H1 (cell line): ENCODE measurements at regions not wholly inside any gene's neighbourhood (a gene's known extent, or its start where the extent isn't known, plus 50 kb on each side); places are given as distances from the start of the nearest gene placed in this dataset.

ENCODE experiments used
- CTCF ChIA-PET: fragments of 300-600 bp; sonication (Branson Sonifier 250); formaldehyde crosslinking; loops from one replicate; lab custom pipeline; 2021; ENCODE audit not compliant: partially characterized antibody; lab: Charles Lee
- POLR2A ChIA-PET: fragments of 300-600 bp; sonication (Branson Sonifier 250); formaldehyde crosslinking; loops from one replicate; lab custom pipeline; 2021; ENCODE audit warnings: inconsistent platforms; ENCODE audit not compliant: partially characterized antibody; lab: Charles Lee
- DNase-seq, 2 experiments: peaks; one replicate each; pipeline versions ENCODE4 v3.0.0 to v3.0.0-alpha.2; 2010 to 2022; ENCODE audit warnings: low spot score in 2 of 2, low read depth in 1 of 2, mixed read lengths in 1 of 2
- FAIRE-seq: peaks from 2 replicates; lab custom pipeline; 2011; peaks lifted over from hg19 to GRCh38; lab: Jason Lieb, UNC
- H2AFZ ChIP-seq: 2 replicates; pipeline ENCODE4 v1.8.1; 2012; ENCODE audit warnings: low read length, inconsistent platforms
- H2AK5ac ChIP-seq: 2 replicates; pipeline ENCODE4 v1.6.1; 2013; ENCODE audit warnings: low read depth, low read length
- H2BK120ac ChIP-seq: replicated peaks from 2 replicates; pipeline ENCODE3; 2013; ENCODE audit warnings: low read depth, low read length, inconsistent platforms
- H2BK12ac ChIP-seq: 2 replicates; pipeline ENCODE4 v1.6.1; 2013; ENCODE audit warnings: low read depth, low read length
- H2BK15ac ChIP-seq: 2 replicates; pipeline ENCODE4 v1.6.1; 2013; ENCODE audit warnings: low read length
- H2BK20ac ChIP-seq: 2 replicates; pipeline ENCODE4 v1.6.1; 2013; ENCODE audit warnings: low read length
- H2BK5ac ChIP-seq: 2 replicates; pipeline ENCODE4 v1.6.1; 2013; ENCODE audit warnings: low read depth, low read length
- H3K14ac ChIP-seq: 2 replicates; pipeline ENCODE4 v1.6.1; 2013; ENCODE audit warnings: inconsistent platforms; ENCODE audit not compliant: insufficient read length
- H3K18ac ChIP-seq: 2 replicates; pipeline ENCODE4 v1.6.1; 2013; ENCODE audit warnings: low read length; ENCODE audit errors: extremely low read depth
- H3K23ac ChIP-seq: 2 replicates; pipeline ENCODE4 v1.6.1; 2013; ENCODE audit warnings: inconsistent platforms; ENCODE audit not compliant: insufficient read length
- H3K23me2 ChIP-seq: 2 replicates; pipeline ENCODE4 v1.6.1; 2013; ENCODE audit warnings: low read depth, low read length
- H3K27ac ChIP-seq: 2 replicates; pipeline ENCODE4 v1.6.1; 2011; ENCODE audit warnings: low read depth, low read length, inconsistent platforms
- H3K27me3 ChIP-seq, 4 experiments: replicated peaks in 1 of 4; 1 replicate in 1 of 4; 2 replicates in 3 of 4; pipeline versions ENCODE4 v1.6.1 to v1.8.1; 2011 to 2013; ENCODE audit warnings: low read length in 3 of 4, mild to moderate bottlenecking in 3 of 4, inconsistent platforms in 2 of 4, mixed read lengths in 2 of 4, moderate library complexity in 1 of 4; ENCODE audit not compliant: control insufficient read depth in 3 of 4, insufficient read depth in 3 of 4; ENCODE audit errors: extremely low read depth in 1 of 4
- H3K36me3 ChIP-seq, 4 experiments: 2 replicates each; pipeline versions ENCODE4 v1.6.1 to v1.8.1; 2011 to 2013; ENCODE audit warnings: mild to moderate bottlenecking in 4 of 4, low read length in 3 of 4, moderate library complexity in 2 of 4, control low read depth in 1 of 4, inconsistent platforms in 1 of 4; ENCODE audit not compliant: insufficient read depth in 4 of 4, control insufficient read depth in 2 of 4
- H3K4ac ChIP-seq: replicated peaks from 2 replicates; pipeline ENCODE3; 2013; ENCODE audit warnings: low read length, low read depth, mixed read lengths, inconsistent platforms; ENCODE audit not compliant: insufficient read length
- H3K4me1 ChIP-seq, 4 experiments: replicated peaks in 1 of 4; 1 replicate in 1 of 4; 2 replicates in 3 of 4; pipeline versions ENCODE4 v1.6.1 to v1.8.1; 2011 to 2013; ENCODE audit warnings: low read length in 3 of 4, inconsistent platforms in 2 of 4, mixed read lengths in 1 of 4; ENCODE audit not compliant: insufficient read depth in 4 of 4, control insufficient read depth in 3 of 4
- H3K4me2 ChIP-seq, 2 experiments: 2 replicates each; pipeline versions ENCODE4 v1.6.1 to v1.8.1; 2011 to 2013; ENCODE audit warnings: low read depth in 2 of 2, low read length in 2 of 2, control low read depth in 1 of 2, inconsistent platforms in 1 of 2, mild to moderate bottlenecking in 1 of 2; ENCODE audit not compliant: insufficient read depth in 1 of 2
- H3K4me3 ChIP-seq, 4 experiments: fragments of 200-600, 300-600 bp in 1 of 4; sonication (generic), shearing (Covaris generic), sonication (Bioruptor Twin) in 1 of 4; 2 replicates each; pipeline versions ENCODE4 v1.5.1 to v1.8.1; 2011 to 2016; ENCODE audit warnings: low read length in 4 of 4, low read depth in 3 of 4, control low read depth in 2 of 4, inconsistent platforms in 2 of 4, mild to moderate bottlenecking in 2 of 4, mixed read lengths in 1 of 4, moderate library complexity in 1 of 4; ENCODE audit not compliant: insufficient read depth in 2 of 4; ENCODE audit errors: extremely low read depth in 1 of 4
- H3K56ac ChIP-seq: replicated peaks from 2 replicates; pipeline ENCODE3; 2013; ENCODE audit warnings: low read depth, mild to moderate bottlenecking, mixed read lengths, low read length, inconsistent platforms; ENCODE audit not compliant: insufficient read length
- H3K79me1 ChIP-seq: 2 replicates; pipeline ENCODE4 v1.6.1; 2013; ENCODE audit warnings: low read depth, low read length, control low read depth
- H3K79me2 ChIP-seq, 2 experiments: 2 replicates each; pipeline versions ENCODE4 v1.6.1 to v1.8.1; 2012 to 2013; ENCODE audit warnings: low read length in 2 of 2, mild to moderate bottlenecking in 2 of 2, inconsistent platforms in 1 of 2; ENCODE audit not compliant: insufficient read depth in 2 of 2, control insufficient read depth in 1 of 2
- H3K9ac ChIP-seq, 4 experiments: replicated peaks in 1 of 4; 1 replicate in 1 of 4; 2 replicates in 3 of 4; pipeline versions ENCODE4 v1.6.1 to v1.8.1; 2011 to 2013; ENCODE audit warnings: low read depth in 3 of 4, low read length in 3 of 4, control low read depth in 2 of 4, mild to moderate bottlenecking in 2 of 4, moderate library complexity in 2 of 4, inconsistent platforms in 1 of 4; ENCODE audit errors: extremely low read depth in 1 of 4
- H3K9me3 ChIP-seq, 2 experiments: 2 replicates each; pipeline versions ENCODE4 v1.6.1 to v1.8.1; 2012 to 2013; ENCODE audit warnings: mild to moderate bottlenecking in 2 of 2, moderate library complexity in 2 of 2, control low read depth in 1 of 2, inconsistent platforms in 1 of 2, low read depth in 1 of 2, low read length in 1 of 2, mixed read lengths in 1 of 2; ENCODE audit not compliant: insufficient read depth in 2 of 2
- H4K20me1 ChIP-seq, 2 experiments: replicated peaks in 1 of 2; 2 replicates each; pipeline versions ENCODE3 to v1.8.1; 2011 to 2013; ENCODE audit warnings: inconsistent platforms in 2 of 2, low read length in 2 of 2, mild to moderate bottlenecking in 1 of 2; ENCODE audit not compliant: insufficient read depth in 2 of 2, control insufficient read depth in 1 of 2
- H4K5ac ChIP-seq: 2 replicates; pipeline ENCODE4 v1.6.1; 2013; ENCODE audit warnings: low read length, low read depth, mixed read lengths, inconsistent platforms; ENCODE audit not compliant: insufficient read length
- H4K8ac ChIP-seq: 2 replicates; pipeline ENCODE4 v1.8.0; 2013; ENCODE audit warnings: mild to moderate bottlenecking, moderate library complexity, low read length, inconsistent platforms; ENCODE audit not compliant: insufficient read depth; ENCODE audit errors: extremely low read depth
- H4K91ac ChIP-seq: replicated peaks from 2 replicates; pipeline ENCODE3; 2013; ENCODE audit warnings: low read length, mixed read lengths, inconsistent platforms; ENCODE audit not compliant: insufficient read length
- CBX5 ChIP-seq: fragments of 300-800, 300-1000 bp; sonication (generic); IDR thresholded peaks from 2 replicates; pipeline ENCODE4 v1.7.1; 2016; ENCODE audit warnings: antibody characterized with exemption, low read length, low read depth
- TEAD4 ChIP-seq: IDR thresholded peaks from 2 replicates; pipeline ENCODE4 v1.6.1; 2012; ENCODE audit warnings: low read depth, low read length, inconsistent platforms, mixed read lengths
- WGBS, 2 experiments: shearing (Covaris generic) in 1 of 2; methylation state at CpG; one replicate each; pipeline versions ENCODE4 v1.1.6 to v1.1.7; 2013 to 2015; ENCODE audit warnings: low lambda C conversion rate in 2 of 2, mixed read lengths in 2 of 2, inconsistent platforms in 1 of 2, low coverage in 1 of 2, missing lambda C conversion rate in 1 of 2; ENCODE audit not compliant: insufficient replicate concordance in 2 of 2, insufficient coverage in 1 of 2, insufficient read length in 1 of 2; ENCODE audit errors: extremely low coverage in 1 of 2, missing lambda C conversion rate in 1 of 2; 5-methylcytosine and 5-hydroxymethylcytosine counted together

- no peak overlapping the region for H2AFZ ChIP-seq
- no peak overlapping the region for H4K5ac ChIP-seq
- H3K4ac ChIP-seq, result no peak overlapping the region
- no peak for DNase-seq
- H3K79me1 ChIP-seq, result no peaks in the 10 kb centered on the region
- no peak overlapping the region for H2BK15ac ChIP-seq
- no peak overlapping the region for H3K18ac ChIP-seq
- TF ChIP-seq CBX5 (0 out of 2 replicates have a peak, but pooled peaks have one; percentile 45), TEAD4 (no peak)
- H3K4me2 ChIP-seq, result no peak overlapping the region
- no peak overlapping the region for H2BK120ac ChIP-seq
- no peak overlapping the region for H3K23ac ChIP-seq
- H2AK5ac ChIP-seq, result no peak overlapping the region
- no peaks in the 10 kb centered on the region for H3K27me3 ChIP-seq
- CTCF ChIA-PET, result no interaction called here
- H3K4me3 ChIP-seq, result no peak overlapping the region
- H3K4me1 ChIP-seq, result no peaks in the 10 kb centered on the region
- no peak overlapping the region for H2BK20ac ChIP-seq
- H3K14ac ChIP-seq, result no peak overlapping the region
- no peaks in the 10 kb centered on the region for H3K36me3 ChIP-seq
- 94% methylated on average over 2 of the region's 2 CpGs; no CpG with 5 or more reads in 1 of the 2 experiments for WGBS, 2 experiments
- no peaks in the 10 kb centered on the region for H3K23me2 ChIP-seq
- no peak overlapping the region for H3K9ac ChIP-seq
- no peaks in the 10 kb centered on the region for H3K79me2 ChIP-seq
- no peaks in the 10 kb centered on the region for H4K20me1 ChIP-seq
- H2BK12ac ChIP-seq, result no peak overlapping the region
- peaks cover 14 to 17% of the 10 kb centered on the region in 2 experiments for H3K9me3 ChIP-seq
- no peak overlapping the region for H4K8ac ChIP-seq
- no peak overlapping the region for H4K91ac ChIP-seq
- FAIRE-seq, result no peak
- H3K56ac ChIP-seq, result no peak overlapping the region
- POLR2A ChIA-PET, result no interaction called here
- H3K27ac ChIP-seq, result no peak overlapping the region
- H2BK5ac ChIP-seq, result no peak overlapping the region
Observed at GRCh38 chr12:89786177-89786810, 77.7 kb upstream of the ATP2B1 start.
